ENCODE measurements at regions not wholly inside any gene's neighbourhood (a gene's known extent, or its start where the extent isn't known, plus 50 kb on each side); places are given as distances from the start of the nearest gene placed in this dataset.
"Not testable (repeated sequence)": the region's sequence is repeated elsewhere in the genome, so short reads cannot be mapped to it uniquely, and the experiment has no call there.

- DNase-seq: no peak
Measured at GRCh38 chr3:187855131-187855530, 109.9 kb upstream of the BCL6 start.

GRCh38 chr3:187856555-187856954, 111.3 kb upstream of the BCL6 start:
- DNase-seq: no peak

DNA sequence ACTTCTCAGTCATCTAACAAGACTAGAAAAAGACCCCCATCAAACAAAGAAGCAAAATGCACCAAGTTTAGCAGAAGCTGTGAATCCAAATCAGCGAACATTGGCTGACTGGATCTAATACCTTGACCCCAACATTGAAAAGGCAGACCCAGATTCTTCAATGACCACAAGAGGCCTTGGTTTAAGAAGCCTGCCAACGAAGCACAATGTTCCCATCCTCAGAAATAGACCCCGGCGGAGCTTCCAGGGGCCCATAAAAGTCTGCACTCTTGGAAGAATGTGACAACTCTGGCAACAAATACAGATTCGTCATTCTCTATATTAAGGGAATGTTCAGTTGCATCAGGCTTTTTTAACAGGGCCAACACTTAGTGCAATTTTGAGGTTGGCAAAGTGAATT, 112.8 kb upstream of the BCL6 start:
- DNase-seq: no peak

- no peak for DNase-seq
Measured at GRCh38 chr3:187858711-187859110, 113.4 kb upstream of the BCL6 start.

DNA sequence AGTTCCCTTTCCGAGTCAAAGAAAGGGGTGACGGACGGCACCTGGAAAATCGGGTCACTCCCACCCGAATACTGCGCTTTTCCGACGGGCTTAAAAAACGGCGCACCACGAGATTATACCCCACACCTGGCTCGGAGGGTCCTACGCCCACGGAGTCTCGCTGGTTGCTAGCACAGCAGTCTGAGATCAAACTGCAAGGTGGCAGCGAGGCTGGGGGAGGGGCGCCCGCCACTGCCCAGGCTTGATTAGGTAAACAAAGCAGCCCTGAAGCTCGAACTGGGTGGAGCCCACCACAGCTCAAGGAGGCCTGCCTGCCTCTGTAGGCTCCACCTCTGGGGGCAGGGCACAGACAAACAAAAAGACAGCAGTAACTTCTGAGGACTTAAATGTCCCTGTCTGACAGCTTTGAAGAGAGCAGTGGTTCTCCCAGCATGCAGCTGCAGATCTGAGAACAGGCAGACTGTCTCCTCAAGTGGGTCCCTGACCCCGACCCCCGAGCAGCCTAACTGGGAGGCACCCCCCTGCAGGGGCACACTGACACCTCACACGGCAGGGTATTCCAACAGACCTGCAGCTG, 117.5 kb upstream of the BCL6 start:
- not testable (repeated sequence) for DNase-seq

- no peak for DNase-seq
Measured at GRCh38 chr3:187870360-187871203, 125.3 kb upstream of the BCL6 start.

GRCh38 chr3:187871204-187871591, 125.9 kb upstream of the BCL6 start:
- no peak for DNase-seq

GRCh38 chr3:187871848-187872247, 126.6 kb upstream of the BCL6 start:
- DNase-seq: no peak

DNA sequence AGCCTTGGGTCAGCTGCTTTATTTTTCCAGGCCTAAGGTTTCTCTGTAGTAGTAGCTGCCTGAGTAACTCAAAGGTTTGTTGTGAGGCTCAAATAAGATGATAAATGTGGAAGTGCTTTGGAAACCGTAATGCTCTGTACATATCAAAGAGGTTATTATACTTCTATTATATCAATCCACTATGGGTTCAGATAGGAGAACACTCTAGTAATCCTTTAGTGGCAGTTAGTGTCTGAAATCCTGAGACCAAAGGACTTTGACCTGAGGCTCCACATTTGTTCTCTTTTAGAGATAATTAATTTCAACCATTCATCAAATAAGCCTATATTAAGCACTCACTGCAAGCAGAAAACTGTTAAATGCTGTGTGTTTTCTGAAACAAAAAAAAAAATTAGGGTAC, 128.6 kb upstream of the BCL6 start:
- no peak for DNase-seq

GRCh38 chr3:187875863-187876262, 130.6 kb upstream of the BCL6 start:
- DNase-seq: no peak

- no peak for DNase-seq
Measured at GRCh38 chr3:187878772-187879518, 133.7 kb upstream of the BCL6 start.

DNA sequence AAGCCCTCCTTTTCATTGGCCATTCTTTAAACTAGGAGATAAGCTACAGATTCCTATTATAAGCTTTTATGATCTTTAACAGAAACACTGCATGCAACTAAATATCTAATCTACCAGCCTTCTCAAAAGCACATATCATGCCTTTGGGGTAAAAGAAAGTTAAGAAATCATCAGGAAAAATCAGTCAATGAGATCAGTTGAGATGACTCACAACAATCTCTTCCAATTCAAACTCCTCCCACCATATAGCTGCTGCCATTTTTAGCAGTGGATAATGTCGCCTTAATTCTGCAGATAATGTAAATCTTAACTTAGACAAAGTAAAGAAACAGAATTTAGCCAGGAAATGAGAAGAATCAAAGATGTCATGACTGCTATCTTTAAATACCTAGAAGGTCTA, 135.2 kb upstream of the BCL6 start:
- DNase-seq: no peak

DNA sequence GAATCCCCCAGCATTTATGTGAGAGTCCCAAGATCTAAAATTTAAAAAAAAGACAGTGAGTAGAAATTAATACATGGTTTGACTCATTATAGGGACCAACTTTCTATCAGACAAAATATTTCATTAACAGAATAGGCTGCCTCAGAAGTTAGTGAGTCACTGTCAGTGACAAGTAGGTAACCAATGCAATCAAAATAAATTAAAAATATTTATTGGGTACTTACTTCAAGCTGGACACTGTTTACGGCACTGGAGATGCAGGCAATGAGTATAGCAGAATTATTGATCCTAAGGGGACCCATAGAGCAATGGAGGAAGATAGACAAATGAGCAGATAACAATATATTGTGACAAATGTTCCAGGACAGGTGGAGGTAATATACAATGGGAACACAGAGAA, 135.6 kb upstream of the BCL6 start:
- no peak for DNase-seq

GRCh38 chr3:187888701-187889100, 143.4 kb upstream of the BCL6 start:
- no peak for DNase-seq

- no peak for DNase-seq
Measured at GRCh38 chr3:187889106-187889505, 143.8 kb upstream of the BCL6 start.

- DNase-seq: no peak
Measured at GRCh38 chr3:187889601-187890404, 144.5 kb upstream of the BCL6 start.

DNA sequence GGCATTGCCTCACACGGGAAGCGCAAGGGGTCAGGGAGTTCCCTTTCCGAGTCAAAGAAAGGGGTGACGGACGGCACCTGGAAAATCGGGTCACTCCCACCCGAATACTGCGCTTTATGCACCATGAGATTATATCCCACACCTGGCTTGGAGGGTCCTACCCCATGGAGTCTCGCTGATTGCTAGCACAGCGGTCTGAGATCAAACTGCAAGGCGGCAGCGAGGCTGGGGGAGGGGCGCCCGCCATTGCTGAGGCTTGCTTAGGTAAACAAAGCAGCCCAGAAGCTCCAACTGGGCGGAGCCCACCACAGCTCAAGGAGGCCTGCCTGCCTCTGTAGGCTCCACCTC, 145.1 kb upstream of the BCL6 start:
- DNase-seq: not testable (repeated sequence)

DNA sequence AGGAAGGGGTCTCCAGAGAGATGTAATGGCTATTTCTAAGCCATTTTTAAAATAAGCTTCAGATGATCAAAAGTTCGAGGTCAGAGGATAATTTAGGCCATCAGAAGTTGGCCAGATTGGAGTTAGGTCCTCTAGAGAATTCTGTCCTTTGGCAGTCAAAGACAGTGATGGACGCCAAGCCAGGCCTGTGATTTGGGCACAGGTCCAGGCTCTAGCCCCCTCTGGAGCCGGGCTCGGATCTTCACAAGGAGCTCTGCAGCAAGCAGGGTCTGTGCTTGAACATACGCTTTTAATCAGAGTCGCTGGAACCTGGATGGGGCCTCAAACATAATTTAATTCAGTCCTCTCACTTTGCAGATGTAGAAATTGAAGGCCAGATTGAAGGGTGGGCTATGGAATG, 151.4 kb upstream of the BCL6 start:
- no peak for DNase-seq

- no peak for DNase-seq
Measured at GRCh38 chr3:187899246-187899645, 154.0 kb upstream of the BCL6 start.

DNA sequence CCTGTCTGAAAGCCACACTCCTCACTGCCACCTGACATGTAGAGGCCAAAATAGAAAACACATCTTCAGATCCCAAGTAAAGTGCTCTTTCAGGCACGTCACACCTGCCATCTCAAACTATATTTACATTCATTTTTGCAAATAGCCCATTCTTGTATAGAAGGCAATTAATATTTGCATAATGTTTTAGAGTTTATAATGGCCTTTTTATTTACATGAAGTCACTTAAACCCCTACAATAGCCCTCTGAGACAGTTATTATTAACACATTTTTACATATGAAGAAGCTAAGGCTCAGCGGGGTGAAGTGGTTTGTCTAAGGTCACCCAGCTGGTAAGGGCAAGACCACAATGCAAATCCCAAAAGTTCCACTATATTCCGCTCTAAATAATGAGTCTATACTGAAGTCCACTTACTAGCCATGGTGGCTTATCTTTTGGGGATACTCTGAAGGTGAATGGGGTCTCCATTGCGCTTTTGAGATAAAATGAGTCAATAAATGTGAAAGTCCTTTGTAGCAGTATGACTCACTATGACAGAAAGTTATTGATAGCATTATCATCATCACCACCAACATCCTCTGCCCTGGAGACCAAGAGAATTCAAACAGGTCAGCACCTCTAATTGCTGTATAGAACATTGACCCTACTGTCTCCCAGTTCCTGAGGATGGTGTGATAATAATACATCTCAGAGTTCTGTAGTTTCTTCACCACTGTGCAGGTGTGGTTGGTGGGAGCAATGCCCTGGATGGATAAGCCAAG, 155.9 kb upstream of the BCL6 start:
- no peak for DNase-seq

GRCh38 chr3:187902041-187902471, 156.8 kb upstream of the BCL6 start:
- no peak for DNase-seq

GRCh38 chr3:187902936-187903335, 157.7 kb upstream of the BCL6 start:
- DNase-seq: no peak
